ENCODE measurements at regions not wholly inside any gene's neighbourhood (a gene's known extent, or its start where the extent isn't known, plus 50 kb on each side); places are given as distances from the start of the nearest gene placed in this dataset.
A peak's percentile ranks its signal among the peaks of the same experiment; 100 is the strongest.

DNA sequence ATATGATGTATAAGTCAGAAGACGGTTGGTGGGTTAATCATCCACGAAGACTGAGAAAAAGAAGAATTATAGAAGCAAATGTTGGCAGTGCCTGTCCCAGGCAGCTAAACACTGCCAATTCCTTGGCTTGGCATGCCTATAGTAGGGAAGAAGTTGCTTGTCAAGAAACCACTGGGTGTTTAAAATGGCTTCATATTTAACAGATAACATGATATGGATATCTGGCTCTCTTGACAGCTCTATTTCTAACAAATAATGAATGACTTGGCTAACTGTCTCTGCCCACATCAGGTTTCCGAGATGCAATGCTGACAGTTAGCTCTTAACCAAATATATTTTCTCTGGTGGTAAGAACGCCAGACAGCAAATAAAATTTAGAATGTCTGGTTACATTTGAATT is 341.7 kb upstream of the KCNMB2 start:
- no peak for DNase-seq (ENCODE audit: low read depth, low spot score)
- no peak overlapping the region for H3K4me3 ChIP-seq (ENCODE audit: low read depth, low read length)
- in situ Hi-C loops (cut with HindIII; ENCODE audit: low sequenced_read_pairs): no loop called here
- TF ChIP-seq, protein P1, sequence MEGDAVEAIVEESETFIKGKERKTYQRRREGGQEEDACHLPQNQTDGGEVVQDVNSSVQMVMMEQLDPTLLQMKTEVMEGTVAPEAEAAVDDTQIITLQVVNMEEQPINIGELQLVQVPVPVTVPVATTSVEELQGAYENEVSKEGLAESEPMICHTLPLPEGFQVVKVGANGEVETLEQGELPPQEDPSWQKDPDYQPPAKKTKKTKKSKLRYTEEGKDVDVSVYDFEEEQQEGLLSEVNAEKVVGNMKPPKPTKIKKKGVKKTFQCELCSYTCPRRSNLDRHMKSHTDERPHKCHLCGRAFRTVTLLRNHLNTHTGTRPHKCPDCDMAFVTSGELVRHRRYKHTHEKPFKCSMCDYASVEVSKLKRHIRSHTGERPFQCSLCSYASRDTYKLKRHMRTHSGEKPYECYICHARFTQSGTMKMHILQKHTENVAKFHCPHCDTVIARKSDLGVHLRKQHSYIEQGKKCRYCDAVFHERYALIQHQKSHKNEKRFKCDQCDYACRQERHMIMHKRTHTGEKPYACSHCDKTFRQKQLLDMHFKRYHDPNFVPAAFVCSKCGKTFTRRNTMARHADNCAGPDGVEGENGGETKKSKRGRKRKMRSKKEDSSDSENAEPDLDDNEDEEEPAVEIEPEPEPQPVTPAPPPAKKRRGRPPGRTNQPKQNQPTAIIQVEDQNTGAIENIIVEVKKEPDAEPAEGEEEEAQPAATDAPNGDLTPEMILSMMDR (IDR thresholded peaks at IDR 0.05; ENCODE audit: low read depth, low read length): no peak

DNA sequence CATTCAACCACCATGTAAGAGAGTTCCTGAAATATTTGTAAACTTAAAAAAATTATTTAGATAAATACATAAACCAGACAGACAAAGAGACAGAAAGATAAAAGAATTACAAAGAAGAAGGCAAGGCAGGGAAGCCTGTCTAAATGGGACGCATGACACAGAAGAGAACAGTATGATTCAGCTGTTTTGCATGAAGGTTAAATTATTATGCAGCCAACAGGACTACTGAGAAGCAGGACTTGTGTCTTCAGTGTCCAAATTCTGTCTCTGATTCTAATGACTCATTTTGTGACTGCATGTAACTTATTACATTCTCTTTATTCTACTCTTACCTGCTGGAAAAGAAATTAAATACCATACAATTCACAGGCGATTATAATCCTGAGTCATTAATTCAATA is 340.4 kb upstream of the KCNMB2 start:
- TF ChIP-seq, protein P1 (IDR thresholded peaks at IDR 0.05; ENCODE audit: low read depth, low read length): no peak
- no peak overlapping the region for H3K4me3 ChIP-seq (ENCODE audit: low read depth, low read length)
- in situ Hi-C loops (cut with HindIII; ENCODE audit: low sequenced_read_pairs): no loop called here
- DNase-seq (ENCODE audit: low read depth, low spot score): peak; percentile 52

DNA sequence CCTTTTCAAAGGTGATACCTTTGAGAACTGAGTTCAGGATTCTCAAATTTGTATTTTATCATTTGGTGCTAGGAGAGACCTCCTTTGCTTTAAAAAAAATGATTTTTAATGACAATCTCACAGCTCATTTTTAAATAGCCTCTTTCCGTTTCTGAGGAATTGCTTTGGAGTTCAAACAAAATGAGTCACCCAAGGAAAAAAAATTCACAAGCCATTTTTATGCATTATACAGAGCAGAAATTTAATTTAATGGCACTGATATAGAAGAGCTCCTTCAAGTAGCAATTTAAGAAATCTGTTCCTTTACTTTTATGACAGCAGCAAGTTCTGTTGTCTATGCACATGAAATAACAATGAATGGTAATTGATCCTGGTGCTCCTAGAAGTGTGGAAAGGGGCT is 337.9 kb upstream of the KCNMB2 start:
- peak; percentile 37 for DNase-seq (ENCODE audit: low read depth, low spot score)
- in situ Hi-C loops (cut with HindIII; ENCODE audit: low sequenced_read_pairs): no loop called here
- H3K4me3 ChIP-seq (ENCODE audit: low read depth, low read length): no peak overlapping the region
- TF ChIP-seq, protein P1 (IDR thresholded peaks at IDR 0.05; ENCODE audit: low read depth, low read length): no peak

DNA sequence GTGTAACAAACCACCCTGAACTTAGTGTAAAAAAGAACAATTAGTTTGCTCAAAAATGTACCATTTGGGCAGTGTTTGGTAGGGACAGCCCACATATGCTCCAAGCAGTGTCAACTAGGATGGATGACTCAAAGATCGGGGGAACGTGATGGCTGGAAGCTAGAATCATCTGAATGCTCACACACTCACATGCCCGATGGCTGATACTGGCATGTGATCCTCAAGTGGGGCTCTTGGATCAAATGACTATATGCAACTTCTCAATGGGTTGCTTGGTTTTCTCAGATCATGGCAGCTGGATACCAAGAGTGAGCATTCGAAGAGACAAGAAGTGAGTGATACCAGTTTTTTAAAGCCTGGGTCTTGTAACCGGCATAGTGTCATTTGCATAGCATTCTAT is 335.9 kb upstream of the KCNMB2 start:
- in situ Hi-C loops (cut with HindIII; ENCODE audit: low sequenced_read_pairs): no loop called here
- no peak for DNase-seq (ENCODE audit: low read depth, low spot score)
- H3K4me3 ChIP-seq (ENCODE audit: low read depth, low read length): no peak overlapping the region
- TF ChIP-seq, protein P1 (IDR thresholded peaks at IDR 0.05; ENCODE audit: low read depth, low read length): no peak

DNA sequence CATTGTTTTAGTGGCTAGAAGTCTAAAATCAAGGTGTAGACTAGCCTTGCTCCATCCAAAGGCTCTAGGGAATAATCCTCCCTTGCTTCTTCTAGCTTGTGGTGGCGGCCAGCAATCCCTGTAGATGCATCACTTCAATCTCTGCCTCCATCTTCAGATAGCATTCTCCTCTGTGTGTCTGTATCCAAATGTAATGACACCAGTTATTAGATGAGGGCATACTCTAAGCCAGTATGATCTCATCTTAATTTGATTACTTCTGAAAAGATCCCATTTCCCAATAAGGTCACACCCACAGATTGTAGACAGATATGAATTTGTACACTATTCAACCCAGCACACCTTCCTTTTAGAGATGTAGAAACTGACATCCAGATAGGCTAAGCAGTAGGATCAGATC is 334.5 kb upstream of the KCNMB2 start:
- H3K4me3 ChIP-seq (ENCODE audit: low read depth, low read length): no peak overlapping the region
- TF ChIP-seq, protein P1 (IDR thresholded peaks at IDR 0.05; ENCODE audit: low read depth, low read length): no peak
- DNase-seq (ENCODE audit: low read depth, low spot score): no peak
- in situ Hi-C loops (cut with HindIII; ENCODE audit: low sequenced_read_pairs): no loop called here

DNA sequence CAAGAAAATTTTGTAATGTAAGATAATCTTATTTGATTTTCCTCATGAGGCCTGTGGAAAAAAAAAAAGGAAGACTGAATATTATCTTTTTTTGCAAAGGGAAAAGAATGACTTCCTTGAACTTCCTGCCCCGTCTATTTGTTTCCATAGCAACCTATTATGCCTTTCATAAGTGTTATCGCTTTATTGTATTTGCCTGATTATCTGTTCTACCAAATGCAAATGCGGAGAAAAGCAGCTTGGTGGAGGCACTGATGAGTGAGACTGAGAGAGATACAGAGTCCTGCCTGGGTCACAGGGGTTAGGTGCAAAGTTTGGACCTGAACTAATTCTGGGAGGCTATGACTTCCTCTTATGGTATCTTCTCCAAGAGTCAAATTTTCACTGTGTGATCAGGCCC is 334.0 kb upstream of the KCNMB2 start:
- in situ Hi-C loops (cut with HindIII; ENCODE audit: low sequenced_read_pairs): no loop called here
- TF ChIP-seq, protein P1 (IDR thresholded peaks at IDR 0.05; ENCODE audit: low read depth, low read length): no peak
- no peak overlapping the region for H3K4me3 ChIP-seq (ENCODE audit: low read depth, low read length)
- no peak for DNase-seq (ENCODE audit: low read depth, low spot score)

DNA sequence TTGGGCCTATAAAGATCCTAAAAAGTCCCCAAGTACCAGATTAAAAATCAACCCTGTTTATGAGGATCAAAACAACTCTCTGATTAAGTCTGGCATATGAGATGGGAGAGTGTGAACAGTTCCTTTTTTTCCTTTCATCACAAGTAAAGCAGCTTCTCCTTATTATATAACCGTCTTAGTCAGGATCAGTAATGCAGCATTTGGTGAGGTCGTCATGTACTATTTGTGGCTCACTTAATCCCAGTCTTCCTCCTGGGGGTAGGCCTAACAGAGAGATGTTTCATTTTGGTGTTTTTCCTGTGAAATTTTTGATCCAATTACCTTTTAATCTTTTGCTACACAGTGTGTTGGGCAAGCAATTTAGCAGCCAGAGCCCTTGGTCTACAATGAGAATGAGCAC is 333.1 kb upstream of the KCNMB2 start:
- no peak for DNase-seq (ENCODE audit: low read depth, low spot score)
- in situ Hi-C loops (cut with HindIII; ENCODE audit: low sequenced_read_pairs): no loop called here
- TF ChIP-seq, protein P1 (IDR thresholded peaks at IDR 0.05; ENCODE audit: low read depth, low read length): no peak
- H3K4me3 ChIP-seq (ENCODE audit: low read depth, low read length): no peak overlapping the region

Data from astrocyte of the spinal cord (primary cell).